HG03521 (cell line): ENCODE measurements at regions not wholly inside any gene's neighbourhood (a gene's known extent, or its start where the extent isn't known, plus 50 kb on each side); places are given as distances from the start of the nearest gene placed in this dataset.

Source experiments
- ATAC-seq: cut with Tn5 transposase; IDR thresholded peaks from one replicate; pipeline ENCODE4 v1.9.1; 2021; ENCODE audit warnings: mild to moderate bottlenecking, moderate library complexity; ENCODE audit not compliant: unreplicated experiment

DNA sequence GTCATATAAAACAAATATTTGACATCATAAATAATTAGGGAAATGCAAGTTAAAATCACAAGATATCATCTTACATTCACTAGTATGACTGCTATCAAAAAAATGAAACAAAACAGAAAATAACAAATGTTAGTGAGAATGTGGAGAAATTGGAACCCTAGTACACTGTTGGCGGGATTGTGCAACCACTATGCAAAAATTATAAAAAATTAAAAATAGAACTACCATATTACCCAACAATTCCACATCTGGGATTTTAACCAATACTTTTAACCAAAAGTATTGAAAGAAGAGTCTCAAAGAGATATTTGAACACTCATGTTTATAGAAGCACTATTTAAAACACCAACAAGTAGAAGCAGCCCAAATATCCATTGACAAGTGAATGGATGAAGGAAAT is 797.2 kb upstream of the ADAMTS5 start:
- ATAC-seq = no peak

- no peak for ATAC-seq
These were observed 794.7 kb upstream of the ADAMTS5 start for GRCh38 chr21:27761623-27762022.

DNA sequence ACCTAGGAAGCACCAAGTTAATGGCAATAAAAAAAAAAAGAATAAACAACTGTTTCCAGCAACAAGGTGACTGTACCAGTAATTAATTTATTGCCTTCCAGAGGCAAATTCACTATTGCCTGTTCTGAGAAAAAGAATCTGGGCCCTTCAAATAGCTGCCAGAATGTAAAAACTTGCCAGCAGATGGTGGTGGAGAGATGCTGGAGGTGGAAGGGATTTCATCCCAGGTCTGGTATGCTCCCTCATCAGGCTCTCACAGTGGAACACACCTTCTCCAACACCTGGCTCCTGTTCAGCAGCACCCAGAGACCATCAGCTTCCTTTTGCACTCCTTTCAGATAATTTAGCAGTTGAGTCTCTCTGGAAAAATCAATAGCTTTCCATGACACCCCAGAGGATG is 792.9 kb upstream of the ADAMTS5 start:
- ATAC-seq = no peak

- ATAC-seq = no peak
These were observed 792.3 kb upstream of the ADAMTS5 start for GRCh38 chr21:27759091-27759659.

- ATAC-seq = no peak
These were observed 789.3 kb upstream of the ADAMTS5 start for GRCh38 chr21:27756191-27756590.

DNA sequence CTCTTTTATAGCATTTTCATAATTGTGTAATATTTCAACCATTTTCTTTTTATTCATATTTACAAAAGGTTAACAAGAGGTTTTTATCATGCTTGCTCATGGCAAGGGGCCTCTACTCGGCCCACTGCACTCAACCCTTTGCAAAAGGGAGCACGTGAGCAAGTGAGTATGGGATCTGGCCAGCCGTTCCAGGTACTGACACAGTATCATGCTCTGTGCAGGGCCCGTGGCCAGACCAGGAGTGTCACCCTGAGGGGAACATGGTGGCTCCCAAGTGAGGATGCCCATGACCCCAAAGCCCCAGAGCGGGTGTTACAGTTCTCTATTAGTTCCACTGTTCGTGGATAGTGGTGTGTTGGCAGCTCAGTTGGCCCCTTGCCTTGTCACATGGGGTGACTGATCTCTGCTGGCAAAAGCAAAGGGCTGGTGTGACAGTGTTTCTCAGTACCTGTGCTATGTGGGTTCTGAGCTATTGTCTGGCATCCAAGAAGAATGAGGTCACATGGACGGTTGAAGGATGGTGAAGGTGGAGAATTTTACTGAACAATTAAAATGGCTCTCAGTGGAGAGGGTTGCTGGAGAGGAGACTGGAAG is 777.2 kb upstream of the ADAMTS5 start:
- no peak for ATAC-seq

- no peak for ATAC-seq
These were observed 774.8 kb upstream of the ADAMTS5 start for GRCh38 chr21:27741736-27742135.

- no peak for ATAC-seq
These were observed 773.2 kb upstream of the ADAMTS5 start for GRCh38 chr21:27740084-27740483.

GRCh38 chr21:27739187-27739586 is 772.3 kb upstream of the ADAMTS5 start:
- ATAC-seq = no peak

- ATAC-seq = no peak
These were observed 768.8 kb upstream of the ADAMTS5 start for GRCh38 chr21:27735699-27736098.

DNA sequence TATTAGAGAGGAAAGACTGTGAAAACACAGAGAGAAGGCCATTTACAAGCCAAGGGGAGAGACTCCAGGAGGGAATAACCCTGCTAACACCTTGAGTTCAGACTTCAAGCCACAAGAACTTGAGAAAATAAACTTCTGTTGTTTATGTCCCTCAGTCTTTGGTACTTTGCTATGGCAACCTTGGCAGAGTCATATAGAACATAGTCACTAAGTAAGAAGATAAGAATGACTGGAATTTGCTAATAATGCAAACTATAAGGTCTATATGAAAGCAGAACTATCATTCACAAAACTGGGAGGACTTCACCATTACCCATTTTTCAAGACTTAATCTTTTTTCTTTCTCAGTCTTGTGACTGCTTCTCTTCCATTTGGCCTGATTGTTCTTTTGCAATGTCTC is 767.3 kb upstream of the ADAMTS5 start:
- no peak for ATAC-seq

DNA sequence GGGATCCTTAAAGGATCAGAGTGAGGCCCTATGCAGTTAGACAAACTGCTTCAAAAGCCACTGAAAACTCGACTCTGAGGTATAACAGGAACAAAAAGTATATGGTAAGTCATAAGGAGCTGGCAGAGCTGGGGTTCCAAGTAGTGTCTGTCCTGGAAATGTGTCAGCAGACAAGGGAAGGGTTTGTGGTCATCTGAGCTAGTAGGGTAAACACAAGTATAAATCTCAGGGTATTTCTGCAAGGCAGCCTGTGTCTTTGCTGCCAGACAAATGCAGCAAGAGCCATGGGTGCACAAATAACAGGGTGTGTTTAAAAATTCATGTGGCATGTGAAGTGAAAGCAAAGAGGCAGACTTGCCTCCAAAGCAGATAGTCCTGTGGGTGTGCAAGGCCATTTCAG is 759.0 kb upstream of the ADAMTS5 start:
- no peak for ATAC-seq

DNA sequence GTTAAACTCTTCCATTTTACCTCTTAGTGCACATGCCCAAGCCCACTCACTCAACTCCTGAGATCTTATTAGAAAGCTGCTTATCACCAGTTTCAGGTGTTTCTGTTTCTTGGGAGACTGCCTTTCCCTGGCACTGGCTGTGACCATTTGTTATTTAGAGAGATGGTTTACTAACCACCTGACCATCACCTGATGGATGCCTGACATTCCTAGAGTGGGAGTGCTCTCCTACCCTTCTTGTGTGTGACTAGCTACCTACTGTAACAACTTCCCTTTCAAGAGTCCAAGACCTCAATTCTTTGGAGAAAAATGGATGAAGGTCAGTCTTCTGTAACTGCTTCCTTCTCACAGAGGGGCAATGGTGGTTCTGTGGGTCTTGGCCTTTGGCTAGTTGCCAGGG is 755.2 kb upstream of the ADAMTS5 start:
- ATAC-seq = no peak

DNA sequence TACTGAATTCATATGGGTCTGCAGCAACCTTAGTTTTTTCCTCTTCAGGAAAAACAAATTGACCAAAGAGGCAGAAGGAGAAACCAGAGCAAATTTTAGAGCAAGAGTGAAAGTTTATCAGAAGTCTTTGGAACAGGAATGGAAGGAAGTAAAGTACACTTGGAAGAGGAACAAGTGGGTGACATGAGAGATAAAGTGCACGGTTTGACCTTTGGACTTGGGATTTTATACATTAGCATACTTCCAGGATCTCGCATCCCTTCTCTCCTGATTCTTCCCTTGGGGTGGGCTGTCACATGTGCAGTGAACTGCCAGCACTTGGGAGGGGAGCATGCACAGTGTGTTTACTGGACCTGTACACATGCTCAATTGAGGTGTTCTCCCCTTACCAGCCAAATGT is 754.8 kb upstream of the ADAMTS5 start:
- ATAC-seq = no peak

- ATAC-seq = no peak
These were observed 752.3 kb upstream of the ADAMTS5 start for GRCh38 chr21:27719226-27719625.

DNA sequence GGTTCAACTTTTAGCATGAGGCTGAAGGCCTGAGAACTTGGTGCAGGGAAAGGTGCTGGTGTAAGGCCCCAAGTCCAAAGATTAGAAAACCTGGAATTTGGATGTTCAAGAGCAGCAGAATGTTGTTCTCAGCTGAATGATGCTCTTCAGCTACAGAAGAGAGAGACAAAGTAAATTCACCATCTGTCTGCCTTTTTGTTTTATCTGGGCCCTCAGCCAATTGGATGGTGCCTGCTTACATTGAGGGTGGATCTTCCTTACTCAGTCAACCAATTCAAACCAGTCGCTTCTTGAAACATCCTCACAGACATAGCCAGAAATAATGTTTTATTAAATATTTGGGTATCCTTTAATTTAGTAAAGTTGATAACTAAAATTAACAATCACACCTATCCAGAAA is 748.2 kb upstream of the ADAMTS5 start:
- ATAC-seq = no peak

- no peak for ATAC-seq
These were observed 746.5 kb upstream of the ADAMTS5 start for GRCh38 chr21:27713154-27714109.

- no peak for ATAC-seq
These were observed 737.8 kb upstream of the ADAMTS5 start for GRCh38 chr21:27704567-27705166.

DNA sequence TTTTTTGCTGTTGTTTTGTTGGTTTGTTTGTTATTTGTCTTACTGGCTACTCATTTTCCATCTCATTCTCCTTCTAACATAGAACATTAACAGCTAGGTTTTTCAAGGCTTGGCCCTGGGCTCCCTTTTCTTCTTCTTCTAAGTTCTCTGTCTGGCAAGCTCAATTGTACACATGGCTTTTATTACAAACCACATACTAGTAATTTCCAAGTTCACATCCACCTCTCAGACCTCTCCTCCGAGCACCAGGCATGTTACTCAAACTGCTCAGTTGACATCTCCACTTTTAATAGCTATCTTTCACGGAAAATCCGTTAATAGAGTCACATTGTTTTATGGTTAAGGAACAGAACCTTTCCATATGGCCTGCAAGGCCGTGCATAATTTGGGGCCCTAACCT is 736.9 kb upstream of the ADAMTS5 start:
- ATAC-seq = no peak

DNA sequence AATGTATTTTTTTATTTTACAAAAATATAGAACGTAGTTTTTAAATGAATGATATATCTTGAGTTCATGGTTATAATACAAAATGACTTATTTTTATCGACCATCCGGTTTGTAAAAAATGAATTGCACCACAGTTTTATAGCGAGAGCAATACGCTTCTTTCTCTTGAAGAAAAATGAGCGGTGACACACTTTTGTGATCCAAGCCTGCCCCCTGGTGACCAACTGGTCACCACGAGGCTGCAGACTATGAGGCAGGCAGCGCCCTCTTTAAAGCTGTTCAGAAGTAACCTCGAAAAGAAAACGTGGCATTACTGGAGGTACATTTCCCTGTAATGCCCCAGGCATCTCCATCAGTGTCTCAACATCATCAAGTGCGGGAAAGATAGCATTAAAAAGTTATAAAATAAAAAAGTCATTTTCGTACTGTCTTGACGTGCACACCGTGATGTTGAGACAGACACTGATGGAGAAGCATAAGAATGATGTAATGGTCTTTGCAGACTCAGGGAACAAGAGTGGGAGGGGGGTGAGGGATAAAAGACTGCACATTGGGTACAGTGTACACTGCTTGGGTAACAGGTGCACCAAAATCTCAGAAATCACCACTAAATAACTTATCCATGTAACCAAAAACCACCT is 734.2 kb upstream of the ADAMTS5 start:
- no peak for ATAC-seq

GRCh38 chr21:27695246-27695645 is 728.4 kb upstream of the ADAMTS5 start:
- no peak for ATAC-seq
